Fibroblast of upper back skin (primary cell): ENCODE measurements at regions not wholly inside any gene's neighbourhood (a gene's known extent, or its start where the extent isn't known, plus 50 kb on each side); places are given as distances from the start of the nearest gene placed in this dataset.

ENCODE experiments used
- DNase-seq: peaks from one replicate; pipeline ENCODE4 v3.0.0-alpha.2; 2013

DNA sequence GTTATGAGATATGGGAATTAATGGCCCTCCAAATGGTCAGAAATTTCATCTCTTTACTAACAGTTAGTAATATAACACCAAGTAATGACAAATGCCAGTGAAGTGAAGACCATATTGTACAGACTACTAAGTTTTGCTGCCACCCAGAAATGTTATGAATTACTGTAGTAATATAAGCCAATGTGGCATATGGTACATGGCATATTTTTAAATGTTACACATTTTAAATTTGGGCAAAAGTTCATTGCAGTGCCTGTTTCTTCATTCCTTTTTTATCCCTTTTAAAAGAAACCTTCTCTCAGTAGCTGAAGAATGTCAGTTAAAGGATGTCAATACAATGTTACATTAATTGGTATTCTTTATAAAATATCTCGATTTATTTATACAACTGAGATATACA is 626.5 kb upstream of the SLC8A1 start:
- DNase-seq: no peak

DNA sequence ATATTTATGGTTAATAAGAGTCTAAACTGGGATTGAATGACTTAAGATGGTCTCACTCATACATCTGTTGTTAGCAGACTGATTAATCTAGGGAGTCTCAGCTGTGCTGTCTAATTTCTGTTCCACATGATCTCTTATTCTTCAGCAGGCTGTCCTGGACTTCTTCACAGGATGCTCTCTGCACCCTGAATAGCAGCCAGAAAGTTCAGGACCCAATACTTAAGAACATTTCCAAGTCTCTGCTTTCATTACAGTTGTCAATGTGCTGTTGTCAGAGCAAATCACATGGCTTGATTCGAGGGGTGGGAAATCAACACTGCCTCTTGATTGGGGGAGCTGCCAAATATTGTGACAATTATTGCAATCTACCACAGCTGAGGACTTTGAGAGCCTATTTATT is 627.1 kb upstream of the SLC8A1 start:
- no peak for DNase-seq

DNA sequence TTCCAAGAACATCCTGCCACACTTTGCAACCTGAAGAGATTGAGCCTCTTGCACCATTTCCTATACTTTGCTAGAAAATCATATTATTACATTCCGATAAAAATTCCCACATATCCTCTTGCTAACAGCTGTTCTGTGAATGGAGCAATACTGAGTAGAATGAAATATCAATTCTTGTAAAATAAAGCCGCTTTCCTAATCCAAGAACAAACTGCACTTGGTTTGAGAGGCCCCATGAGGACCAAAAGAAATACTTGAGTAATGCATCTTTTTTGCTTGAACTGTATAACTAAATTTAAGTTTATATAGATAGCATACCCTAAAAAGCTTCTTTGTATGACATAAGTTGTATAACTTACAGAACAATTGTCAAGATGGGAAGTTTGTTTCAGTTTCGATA is 632.4 kb upstream of the SLC8A1 start:
- DNase-seq: no peak

DNA sequence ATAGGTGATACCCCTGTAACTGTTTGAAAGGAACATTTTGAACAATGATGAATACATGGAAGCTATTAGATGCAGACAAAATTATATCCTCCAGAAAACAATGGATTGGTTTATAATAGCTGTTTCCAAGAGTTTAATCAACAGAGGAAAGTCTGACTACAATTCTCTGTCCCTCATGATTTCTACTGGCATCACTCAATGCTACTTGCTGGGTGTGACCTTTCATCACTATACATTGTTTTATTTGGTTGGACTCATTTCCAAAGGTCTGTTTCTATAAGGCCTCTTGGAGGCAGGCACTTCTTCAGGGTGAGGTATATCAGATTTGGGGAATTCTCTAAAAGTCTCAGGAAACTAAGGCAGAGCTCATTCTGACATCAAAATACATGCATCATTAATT is 636.1 kb upstream of the SLC8A1 start:
- no peak for DNase-seq

DNA sequence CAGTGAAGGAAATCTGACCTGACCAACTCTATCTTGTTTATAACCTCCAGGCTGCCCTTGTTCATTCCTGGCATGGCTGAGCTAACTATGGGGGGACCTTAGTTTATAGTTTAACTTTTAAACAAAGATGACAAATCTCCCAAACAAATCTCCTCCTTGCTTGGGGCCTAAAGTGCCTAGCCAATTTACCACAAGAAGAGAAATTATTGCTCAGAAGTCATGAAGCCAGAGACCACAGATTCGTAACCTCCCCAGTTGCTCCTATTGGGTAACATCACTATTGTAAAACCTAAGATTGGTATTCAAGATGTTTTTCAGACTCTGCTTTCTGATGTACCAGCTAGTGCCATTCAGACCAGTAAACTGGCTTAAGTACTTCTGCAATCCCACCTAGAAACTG is 649.4 kb upstream of the SLC8A1 start:
- DNase-seq: no peak

DNA sequence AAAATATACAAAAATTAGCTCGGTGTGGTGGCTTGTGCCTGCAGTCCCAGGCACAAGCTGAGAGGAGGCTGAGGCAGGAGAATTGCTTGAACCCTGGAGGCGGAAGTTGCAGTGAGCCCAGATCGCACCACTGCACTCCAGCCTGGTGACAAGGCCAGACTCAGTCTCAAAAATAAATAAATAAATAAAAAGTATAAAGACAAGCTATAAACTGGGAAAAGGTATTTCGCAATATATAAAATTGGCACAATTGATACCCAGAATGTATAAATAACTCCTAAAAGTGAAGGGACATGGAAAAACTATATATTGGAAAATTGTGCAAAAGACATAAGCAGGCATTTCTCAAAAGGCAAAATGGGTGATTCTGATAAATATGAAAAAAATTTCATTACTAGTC is 657.9 kb upstream of the SLC8A1 start:
- DNase-seq: no peak

DNA sequence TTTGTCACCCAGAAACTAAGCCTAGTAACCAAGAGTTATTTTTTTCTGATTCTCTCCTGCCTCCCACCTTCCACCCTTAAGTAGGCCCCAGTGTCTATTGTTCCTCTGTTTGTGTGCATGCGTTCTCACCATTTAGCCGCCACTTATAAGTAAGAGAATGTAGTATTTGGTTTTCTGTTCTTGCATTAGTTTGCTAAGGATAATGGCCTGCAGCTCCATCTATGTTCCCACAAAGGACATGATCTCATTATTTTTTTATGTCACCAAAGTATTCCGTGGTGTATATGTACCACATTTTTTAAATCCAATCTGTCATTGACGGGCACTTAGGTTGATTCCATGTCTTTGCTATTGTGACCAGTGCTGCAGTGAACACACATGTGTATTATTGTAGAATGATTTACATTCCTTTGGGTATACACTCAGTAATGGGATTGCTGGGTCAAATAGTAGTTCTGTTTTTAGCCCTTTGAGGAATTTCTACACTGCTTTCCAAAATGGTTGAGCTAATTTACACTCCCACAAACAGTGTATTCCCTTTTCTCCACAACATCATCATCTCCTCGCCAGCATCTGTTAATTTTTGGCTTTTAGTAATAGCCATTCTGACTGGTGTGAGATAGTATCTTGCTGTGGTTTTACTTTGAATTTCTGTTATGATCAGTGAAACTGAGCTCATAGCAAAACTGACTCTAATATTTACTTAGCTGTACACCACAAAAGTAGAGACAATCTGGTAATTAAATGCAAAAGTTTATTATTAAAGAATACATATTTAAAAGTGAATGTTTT is 660.1 kb upstream of the SLC8A1 start:
- DNase-seq: peak; percentile 1

DNA sequence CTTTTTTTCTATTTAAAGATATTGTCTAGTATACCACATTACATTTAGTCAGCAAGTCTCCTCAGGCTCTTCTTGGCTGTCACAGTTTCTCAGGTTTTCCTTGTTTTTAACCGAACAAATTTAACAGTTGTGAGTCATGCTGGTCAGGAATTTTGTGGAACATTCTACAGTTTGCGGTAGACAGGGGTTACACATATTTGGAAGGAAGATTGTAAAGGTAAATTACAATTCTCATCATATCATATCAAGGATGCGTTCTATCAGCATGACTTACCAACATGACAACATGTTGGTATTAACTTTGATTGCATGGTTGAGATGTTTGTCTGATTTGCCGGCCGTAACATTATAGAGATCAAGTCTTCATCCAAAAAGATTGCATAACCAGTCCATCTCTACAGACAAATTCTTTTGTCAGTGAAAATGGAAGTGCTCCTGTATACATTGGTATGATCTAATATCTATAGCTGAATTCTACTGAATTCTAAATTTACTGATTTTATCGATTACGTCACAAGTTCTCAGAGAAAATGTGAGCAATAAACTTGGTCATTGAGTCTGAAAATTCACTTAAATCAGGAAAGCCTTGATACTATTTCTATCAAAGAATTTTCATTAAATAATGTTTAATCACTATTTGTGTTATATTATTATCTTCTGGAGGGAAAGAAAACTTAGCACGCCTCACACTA is 664.4 kb upstream of the SLC8A1 start:
- DNase-seq: peak; percentile 5

DNA sequence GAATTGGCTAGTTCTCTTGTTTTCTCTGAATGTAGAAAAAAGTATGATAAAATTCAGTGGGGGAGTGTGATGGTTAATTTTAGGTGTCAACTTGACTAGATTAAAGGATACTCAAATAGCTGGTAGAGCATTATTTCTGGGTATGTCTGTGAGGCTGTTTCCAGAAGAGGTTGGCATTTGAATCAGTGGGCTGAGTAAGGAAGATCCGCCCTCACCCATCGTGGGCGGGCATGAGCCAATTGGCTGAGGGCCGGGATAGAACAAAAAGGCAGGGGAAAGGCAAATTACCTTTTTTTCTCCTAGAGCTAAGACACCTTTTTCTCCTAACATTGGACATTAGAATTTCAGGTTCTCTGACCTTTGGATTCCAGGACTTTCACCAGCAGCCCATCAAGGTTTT is 667.6 kb upstream of the SLC8A1 start:
- no peak for DNase-seq

DNA sequence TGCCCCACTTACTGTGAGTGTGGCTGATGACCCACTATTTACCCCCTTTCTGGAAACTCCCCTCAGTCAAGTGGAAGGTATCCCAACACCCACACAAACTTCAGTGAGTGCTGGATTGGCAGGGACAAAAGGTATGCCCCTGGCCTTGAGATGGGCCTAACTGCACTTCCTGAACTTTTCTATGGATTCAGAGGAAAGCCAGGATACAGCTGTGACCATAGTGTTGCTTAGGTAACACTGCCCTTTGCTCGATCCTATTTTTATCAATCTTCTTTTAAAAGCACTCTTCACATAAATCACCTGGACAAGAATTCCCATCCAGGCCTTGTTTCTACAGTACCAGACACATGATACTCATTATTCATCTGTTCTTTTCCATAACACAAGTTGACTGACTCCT is 671.5 kb upstream of the SLC8A1 start:
- DNase-seq: no peak

DNA sequence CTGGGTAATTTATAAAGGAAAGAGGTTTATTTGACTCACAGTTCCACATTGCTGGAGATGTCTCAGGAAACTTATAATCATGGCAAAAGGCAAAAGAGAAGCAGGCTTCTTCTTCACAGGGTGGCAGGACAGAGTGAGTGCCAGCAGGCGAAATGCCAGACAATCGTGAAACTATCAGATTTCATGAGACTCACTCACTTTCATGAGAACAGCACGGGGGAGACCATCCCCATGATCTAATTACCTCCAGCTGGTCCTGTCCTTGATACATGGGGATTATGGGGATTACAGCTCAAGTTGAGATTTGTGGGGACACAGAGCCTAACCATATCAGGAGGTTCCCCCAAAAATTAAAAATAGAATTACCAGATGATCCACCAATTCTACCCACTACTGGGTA is 675.5 kb upstream of the SLC8A1 start:
- DNase-seq: no peak

DNA sequence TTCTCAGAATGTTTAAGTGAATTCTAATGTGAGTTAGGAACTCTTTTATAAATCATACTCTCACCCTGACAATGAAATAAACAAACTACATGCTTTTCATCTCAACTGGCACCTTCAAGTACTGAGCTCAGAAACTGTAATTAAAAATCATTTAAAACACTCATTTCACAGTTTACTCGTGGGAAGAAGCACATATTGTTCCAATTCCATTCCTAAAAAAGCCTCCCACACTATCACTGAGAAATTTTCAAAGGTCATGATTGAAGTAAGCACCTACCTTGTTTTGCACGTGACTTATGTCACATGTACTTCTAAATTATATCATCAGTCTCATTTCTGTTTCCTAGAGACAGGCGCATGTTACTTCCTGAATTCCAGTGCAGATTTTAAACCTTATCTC is 678.1 kb upstream of the SLC8A1 start:
- no peak for DNase-seq

DNA sequence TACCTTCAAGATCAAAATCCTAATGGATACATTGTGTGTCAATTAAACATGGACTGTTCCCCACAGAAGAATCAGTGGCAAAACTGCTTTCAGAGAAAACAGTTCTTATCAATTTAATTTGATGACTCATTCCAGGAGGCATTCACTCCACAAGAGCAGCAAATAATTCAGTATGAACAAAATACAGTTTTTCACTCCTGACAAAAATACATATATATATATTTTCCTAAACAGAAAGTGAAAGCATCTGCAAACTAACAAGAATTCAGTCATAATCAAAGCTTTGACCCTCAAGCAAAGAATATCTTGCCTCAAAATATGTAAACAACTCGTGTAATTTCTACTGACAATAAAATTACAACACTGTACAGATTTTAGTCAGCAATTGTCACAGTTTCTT is 685.1 kb upstream of the SLC8A1 start:
- DNase-seq: peak; percentile 1

DNA sequence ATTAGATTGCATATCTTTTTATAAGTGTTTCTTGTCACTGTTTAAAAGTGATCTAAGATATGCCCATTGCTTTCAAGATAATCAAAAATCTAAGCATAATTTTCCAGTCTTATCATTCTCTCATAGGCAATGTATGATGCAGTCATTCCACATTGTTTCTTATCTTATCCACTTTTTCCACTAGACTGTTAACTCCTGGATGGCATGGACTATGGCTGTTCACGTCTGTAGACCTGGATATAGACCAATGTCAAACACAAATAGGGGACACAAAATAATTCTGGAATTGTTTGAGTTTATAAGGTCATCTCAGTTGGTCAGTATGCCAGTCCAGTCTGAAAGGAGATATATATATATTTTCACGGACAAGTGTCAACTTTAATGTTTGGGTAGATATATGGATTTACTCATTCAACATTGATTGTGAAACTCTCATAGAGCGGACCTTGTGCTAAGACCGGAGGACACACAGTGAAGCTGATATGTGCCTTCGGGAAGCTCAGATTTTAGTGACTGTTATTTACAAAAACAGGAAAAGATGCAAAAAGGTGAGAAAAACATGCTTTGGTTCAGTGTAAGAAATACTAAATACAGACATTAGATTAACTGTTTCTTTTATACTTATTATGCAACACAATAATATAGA is 689.4 kb upstream of the SLC8A1 start:
- DNase-seq: no peak

DNA sequence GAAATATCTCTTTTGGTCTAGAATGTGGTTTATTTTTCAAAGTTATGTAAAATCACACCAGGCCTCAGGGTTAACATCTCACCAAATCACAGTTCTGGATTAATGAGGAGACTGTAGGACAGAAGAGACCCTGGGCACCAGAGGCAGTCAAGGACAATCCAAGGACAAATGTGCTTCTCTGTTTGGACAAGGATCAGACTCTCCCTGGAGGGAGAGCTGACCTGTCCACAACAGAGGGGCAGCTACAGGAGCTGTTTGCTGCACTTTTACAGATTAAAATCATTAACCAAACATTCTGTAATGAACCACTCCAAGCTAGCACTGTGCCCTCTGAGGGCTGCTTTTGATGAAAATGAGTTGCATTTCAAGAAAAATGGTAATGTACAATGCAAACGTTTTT is 690.6 kb upstream of the SLC8A1 start:
- DNase-seq: no peak

DNA sequence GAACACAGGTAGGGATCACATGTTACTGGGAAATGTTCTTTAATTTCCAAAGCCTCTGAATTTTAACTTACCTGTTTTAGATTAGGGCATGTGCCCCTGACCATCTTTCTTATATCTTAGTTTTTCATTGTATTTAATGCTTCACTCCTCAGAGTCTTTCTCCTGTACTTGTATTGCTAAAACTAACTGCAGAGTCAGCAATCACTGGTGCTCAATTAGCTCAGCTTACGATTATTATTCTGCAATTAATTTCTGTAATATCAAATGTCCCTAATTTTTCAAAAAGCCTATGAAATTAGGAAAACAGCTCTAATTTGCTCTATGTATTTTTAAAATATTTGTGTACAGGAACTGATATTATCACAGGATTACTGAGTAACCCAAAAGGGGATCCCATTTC is 693.2 kb upstream of the SLC8A1 start:
- no peak for DNase-seq

DNA sequence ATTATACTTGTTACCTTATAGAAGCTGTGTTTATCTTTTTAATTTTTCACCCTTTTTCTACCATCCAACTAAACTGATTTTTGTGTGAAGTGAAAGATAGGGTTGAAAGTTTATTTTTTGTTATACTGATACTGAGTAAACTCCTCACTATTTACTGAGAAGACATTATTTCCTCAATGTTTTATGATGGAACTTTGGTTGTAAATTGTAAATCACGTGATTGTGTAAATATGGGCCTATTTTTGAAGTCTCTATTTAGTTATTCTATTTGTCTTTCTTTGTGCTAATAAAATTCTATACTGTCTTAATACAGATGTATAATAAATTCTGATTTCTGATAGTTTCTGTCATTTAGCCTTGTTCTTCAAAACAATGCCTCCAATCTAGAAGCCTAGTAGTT is 697.2 kb upstream of the SLC8A1 start:
- no peak for DNase-seq

DNA sequence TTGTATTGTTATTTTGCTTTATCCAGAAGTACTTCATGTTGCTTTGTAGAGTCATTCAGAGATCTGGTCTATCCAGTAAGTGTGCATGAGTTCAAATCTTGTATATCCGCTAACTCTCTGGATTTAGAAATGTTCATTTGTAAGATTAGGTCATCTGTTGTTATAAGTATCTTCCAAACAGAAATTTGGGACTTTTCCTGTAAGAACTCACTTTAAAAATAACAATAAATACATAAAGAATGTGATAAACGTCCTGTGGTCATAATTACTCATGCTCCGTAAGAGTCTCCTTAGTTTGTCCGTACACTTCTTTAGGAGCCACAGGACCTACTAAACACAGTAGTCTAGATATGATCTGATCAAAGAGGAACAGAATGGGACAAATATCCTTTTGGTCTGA is 699.9 kb upstream of the SLC8A1 start:
- no peak for DNase-seq

DNA sequence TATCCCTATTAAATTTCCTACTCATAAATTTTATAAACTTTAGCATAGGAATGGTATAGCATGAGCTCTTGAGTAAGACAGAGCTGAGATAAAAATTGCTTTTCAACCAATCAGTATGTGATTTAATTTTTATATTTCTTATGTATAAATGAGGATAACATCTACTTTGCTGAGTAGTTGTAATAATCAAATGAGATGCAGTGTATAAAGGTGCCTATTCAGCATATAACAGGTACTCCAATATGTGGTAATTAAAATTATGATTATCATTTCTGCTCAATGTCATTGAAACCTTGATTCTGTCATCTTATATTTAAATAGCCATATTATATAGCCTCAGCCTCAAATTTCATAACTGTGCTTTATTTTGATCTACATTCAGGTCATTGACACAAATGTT is 700.4 kb upstream of the SLC8A1 start:
- no peak for DNase-seq

DNA sequence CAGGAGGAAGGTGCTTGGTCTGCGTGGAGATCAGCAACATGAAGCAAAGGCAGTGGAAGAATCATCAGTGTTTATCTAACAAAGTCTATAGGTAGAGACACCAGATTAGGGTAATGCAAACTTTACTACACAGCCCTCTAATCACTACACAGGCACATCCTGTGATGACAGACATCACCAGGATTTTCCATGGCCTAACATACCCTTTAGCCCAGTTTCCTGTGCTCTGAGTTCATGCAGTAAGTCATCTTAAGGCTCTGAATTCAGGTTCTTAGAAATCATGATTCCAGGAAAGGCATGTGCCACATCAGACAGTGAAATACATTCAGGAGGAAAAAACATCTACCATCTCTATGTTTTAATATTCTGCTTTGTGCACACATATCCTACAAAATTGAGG is 708.5 kb upstream of the SLC8A1 start:
- DNase-seq: no peak

DNA sequence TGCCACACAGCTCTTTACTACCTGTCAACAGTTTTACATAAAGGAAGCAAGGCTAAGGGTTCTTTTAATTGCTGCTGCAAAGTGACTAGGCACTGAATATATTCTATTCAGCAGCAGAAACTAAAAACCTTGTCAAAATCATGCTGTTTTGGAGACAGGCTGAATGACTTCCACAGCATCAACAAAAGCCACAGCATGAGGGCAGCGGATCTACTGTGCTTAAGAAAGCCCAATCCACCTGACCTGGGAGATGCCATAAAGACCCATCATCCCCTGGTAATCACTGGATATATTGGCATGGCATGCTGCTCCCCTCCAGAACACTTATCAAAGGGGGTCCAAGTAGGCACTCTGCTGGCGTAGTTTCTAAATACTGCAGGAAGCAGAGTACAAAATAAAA is 715.1 kb upstream of the SLC8A1 start:
- no peak for DNase-seq

DNA sequence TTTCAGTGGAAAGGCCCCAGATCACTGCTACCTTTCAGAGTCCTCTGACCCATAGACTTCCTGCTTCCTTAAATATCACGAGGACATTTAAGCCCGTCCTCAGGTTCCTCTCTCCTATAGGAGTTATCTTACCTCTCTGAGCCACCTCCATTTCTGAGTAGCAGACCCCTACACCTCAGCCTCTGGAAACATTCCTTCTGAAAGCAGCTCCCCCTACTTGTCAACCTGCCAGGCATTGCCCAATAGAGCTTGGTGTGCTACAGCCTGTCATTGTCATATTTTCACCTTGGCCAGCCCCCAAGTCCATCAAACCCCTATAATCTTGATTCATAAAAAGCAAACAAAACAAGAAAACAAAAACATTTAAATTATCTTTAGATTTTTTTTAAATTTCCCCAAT is 717.9 kb upstream of the SLC8A1 start:
- no peak for DNase-seq

DNA sequence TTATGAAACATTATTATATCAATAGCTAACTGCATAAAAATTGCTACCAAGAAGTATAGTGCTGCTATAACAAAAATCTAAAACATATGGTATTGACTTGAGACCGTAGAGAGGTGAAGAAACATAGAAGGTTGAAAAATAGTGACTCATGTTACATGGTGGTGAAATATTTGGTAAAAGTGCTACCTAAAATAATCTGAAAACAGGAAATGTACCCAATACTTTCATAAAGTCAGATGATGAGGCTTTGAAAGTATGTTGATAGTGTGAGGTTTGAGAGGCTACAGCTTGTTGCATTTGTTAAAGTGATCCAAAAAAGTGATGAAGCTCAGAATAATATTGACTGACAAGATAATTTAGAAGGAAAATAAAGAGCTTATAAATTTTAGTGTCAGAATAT is 718.7 kb upstream of the SLC8A1 start:
- DNase-seq: no peak

DNA sequence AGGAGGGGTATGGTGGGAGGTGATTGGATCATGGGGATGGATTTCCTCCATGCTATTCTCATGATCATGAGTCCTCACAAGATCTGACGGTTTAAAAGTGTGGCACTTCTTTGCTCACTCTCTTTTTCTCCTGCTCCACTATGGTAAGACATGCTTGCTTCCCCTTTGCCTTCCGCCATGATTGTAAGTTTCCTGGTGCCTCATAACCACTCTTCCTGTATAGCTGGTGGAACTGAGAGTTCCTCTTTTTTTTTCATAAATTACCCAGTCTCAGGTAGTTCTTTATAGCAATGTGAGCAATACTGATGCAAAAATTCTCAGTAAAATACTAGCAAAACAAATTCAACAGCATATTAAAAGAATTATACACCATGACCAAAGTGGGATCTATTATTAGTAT is 728.5 kb upstream of the SLC8A1 start:
- DNase-seq: no peak
